Mesothelial cell of epicardium (in vitro differentiated cells): ENCODE measurements at regions not wholly inside any gene's neighbourhood (a gene's known extent, or its start where the extent isn't known, plus 50 kb on each side); places are given as distances from the start of the nearest gene placed in this dataset.

Experiments used
- DNase-seq, 2 experiments: peaks; one replicate each; pipeline ENCODE4 v3.0.0; 2021; ENCODE audit warnings: low spot score in 2 of 2; ENCODE audit not compliant: unreplicated experiment in 2 of 2
- H3K27ac Mint-ChIP-seq: 2 replicates; pipeline ENCODE4 v1.8.0; 2021; ENCODE audit warnings: mixed read lengths
- H3K27me3 Mint-ChIP-seq: 2 replicates; pipeline ENCODE4 v1.8.0; 2021; ENCODE audit warnings: low read depth, mixed read lengths
- H3K36me3 Mint-ChIP-seq: 2 replicates; pipeline ENCODE4 v1.8.0; 2021; ENCODE audit warnings: mixed read lengths
- H3K4me1 Mint-ChIP-seq: 2 replicates; pipeline ENCODE4 v1.8.0; 2021; ENCODE audit warnings: mixed read lengths
- H3K4me3 Mint-ChIP-seq: 2 replicates; pipeline ENCODE4 v1.8.0; 2021; ENCODE audit warnings: mild to moderate bottlenecking, moderate library complexity, mixed read lengths
- H3K9me3 Mint-ChIP-seq: 2 replicates; pipeline ENCODE4 v1.8.0; 2021; ENCODE audit warnings: mixed read lengths
- CTCF ChIP-seq: fragments of 200-600 bp; sonication (generic); IDR thresholded peaks from one replicate; pipeline ENCODE4 v1.5.0; 2021; ENCODE audit warnings: antibody characterized with exemption; ENCODE audit not compliant: unreplicated experiment

- no peaks in the 10 kb centered on the region for H3K9me3 Mint-ChIP-seq
- no peak for TF ChIP-seq CTCF
- no peak overlapping the region for H3K4me3 Mint-ChIP-seq
- no peaks in the 10 kb centered on the region for H3K27me3 Mint-ChIP-seq
- H3K36me3 Mint-ChIP-seq = no peaks in the 10 kb centered on the region
- H3K4me1 Mint-ChIP-seq = peaks cover 11% of the 10 kb centered on the region
- DNase-seq = no peak
- peak overlapping the region; percentile 10 for H3K27ac Mint-ChIP-seq
These were observed 170.2 kb upstream of the CHRM2 start for GRCh38 chr7:136698231-136698630.

- H3K27me3 Mint-ChIP-seq = no peaks in the 10 kb centered on the region
- H3K4me1 Mint-ChIP-seq = peaks cover 11% of the 10 kb centered on the region
- H3K4me3 Mint-ChIP-seq = no peak overlapping the region
These were observed 171.2 kb upstream of the CHRM2 start for GRCh38 chr7:136697271-136697670.

GRCh38 chr7:136693166-136694119 lies 175.0 kb upstream of the CHRM2 start:
- Mint-ChIP-seq H3K4me1 (peaks cover 10% of the 10 kb centered on the region), H3K4me3 (no peak overlapping the region), H3K36me3 (no peaks in the 10 kb centered on the region), H3K9me3 (peaks cover 5% of the 10 kb centered on the region), H3K27me3 (no peaks in the 10 kb centered on the region), H3K27ac (no peak overlapping the region)
- no peak for TF ChIP-seq CTCF
- no peak for DNase-seq

More at GRCh38 chr7:136697271-136697670, 171.2 kb upstream of the CHRM2 start:
- Mint-ChIP-seq H3K27ac (no peak overlapping the region), H3K36me3 (no peaks in the 10 kb centered on the region), H3K9me3 (no peaks in the 10 kb centered on the region)
- no peak for DNase-seq
- TF ChIP-seq CTCF = no peak

GRCh38 chr7:136692221-136692620 lies 176.2 kb upstream of the CHRM2 start:
- Mint-ChIP-seq H3K9me3 (peaks cover 8% of the 10 kb centered on the region), H3K36me3 (no peaks in the 10 kb centered on the region), H3K4me3 (no peak overlapping the region), H3K4me1 (peaks cover 8% of the 10 kb centered on the region), H3K27ac (no peak overlapping the region), H3K27me3 (no peaks in the 10 kb centered on the region)
- DNase-seq = no peak
- TF ChIP-seq CTCF = no peak

- Mint-ChIP-seq H3K9me3 (peaks cover 8% of the 10 kb centered on the region), H3K27me3 (no peaks in the 10 kb centered on the region), H3K4me1 (peaks cover 28% of the 10 kb centered on the region)
These were observed 179.9 kb upstream of the CHRM2 start for GRCh38 chr7:136688601-136689000.

More at GRCh38 chr7:136688601-136689000, 179.9 kb upstream of the CHRM2 start:
- no peak for TF ChIP-seq CTCF
- no peak overlapping the region for H3K27ac Mint-ChIP-seq
- DNase-seq = no peak
- H3K4me3 Mint-ChIP-seq = no peak overlapping the region
- H3K36me3 Mint-ChIP-seq = no peaks in the 10 kb centered on the region
